Heart left ventricle (tissue), 16 donors: ENCODE measurements at regions not wholly inside any gene's neighbourhood (a gene's known extent, or its start where the extent isn't known, plus 50 kb on each side); places are given as distances from the start of the nearest gene placed in this dataset.

ENCODE experiments used
- ATAC-seq, 4 donors: fragments of 200-7000 bp; cut with Tn5 transposase; one replicate each; pipeline ENCODE4 v1.9.1; 2020 to 2022; ENCODE audit warnings: moderate library complexity in 4 of 4, mild to moderate bottlenecking in 3 of 4, moderate number of reproducible peaks in 1 of 4
- DNase-seq, 5 donors: peaks; one replicate each; pipeline ENCODE4 v3.0.0-alpha.2; 2020
- H3K27ac ChIP-seq, 12 donors: fragments of 200-600 bp; sonication (generic) in 4 of 12; one replicate each; pipeline versions ENCODE4 v1.5.0 to v1.8.0; 2016 to 2022; ENCODE audit warnings: mild to moderate bottlenecking in 2 of 12
- H3K27me3 ChIP-seq, 9 donors: fragments of 200-600 bp; sonication (generic) in 2 of 9; one replicate each; pipeline versions ENCODE4 v1.5.1 to v1.8.0; 2016 to 2022; ENCODE audit warnings: mild to moderate bottlenecking in 3 of 9
- H3K36me3 ChIP-seq, 9 donors: fragments of 200-600 bp; sonication (generic) in 2 of 9; one replicate each; pipeline versions ENCODE4 v1.5.0 to v1.8.0; 2018 to 2022; ENCODE audit warnings: mild to moderate bottlenecking in 2 of 9
- H3K4me1 ChIP-seq, 12 donors: fragments of 200-600 bp; sonication (generic) in 4 of 12; one replicate each; pipeline versions ENCODE4 v1.5.0 to v1.8.0; 2016 to 2022; ENCODE audit warnings: mild to moderate bottlenecking in 3 of 12
- H3K4me3 ChIP-seq, 12 donors: fragments of 200-600 bp; sonication (generic) in 4 of 12; one replicate each; pipeline versions ENCODE4 v1.5.0 to v1.8.0; 2017 to 2022; ENCODE audit warnings: mild to moderate bottlenecking in 9 of 12, moderate library complexity in 4 of 12
- H3K9me3 ChIP-seq, 12 donors: fragments of 200-600 bp; sonication (generic) in 4 of 12; one replicate each; pipeline versions ENCODE4 v1.5.0 to v1.8.0; 2016 to 2022; ENCODE audit warnings: mild to moderate bottlenecking in 1 of 12
- CTCF ChIP-seq, 12 donors: fragments of 200-600 bp; sonication (generic) in 4 of 12; IDR thresholded peaks; one replicate each; pipeline versions ENCODE4 v1.5.0 to v1.8.0; 2018 to 2022; ENCODE audit warnings: antibody characterized with exemption in 12 of 12, mild to moderate bottlenecking in 5 of 12
- POLR2A ChIP-seq, 2 donors: fragments of 450-650 bp; IDR thresholded peaks; one replicate each; pipeline ENCODE4 v1.6.1; 2017; ENCODE audit warnings: antibody characterized with exemption in 2 of 2, mild to moderate bottlenecking in 2 of 2, moderate library complexity in 2 of 2
- WGBS, 4 donors: extraction: QIAGEN DNeasy Blood & Tissue Kit in 2 of 4; methylation state at CpG; one replicate each; pipeline versions ENCODE4 v1.1.5 to v1.1.7; 2013 to 2018; 5-methylcytosine and 5-hydroxymethylcytosine counted together
- intact Hi-C, 10 donors: fragments of 100-400 bp; cut with DNase I; formaldehyde crosslinking; loops; one replicate each; pipeline versions ENCODE4 v1.11.1 to v1.14.2; 2022
- donor health status: ischemic (EF 13 %, LVEDD 7.1; RV severe dilation, severe dysfunction).
- donor health status: healthy with polysubstance abuse.
- donor health status: DM: no; HTN: yes; CAD: no.
- donor health status: DM: no; HTN: no; CAD: no.
- donor health status: ischemic (EF 25% LVEDD 6.9; RV normal size, moderate dysfunction).
- donor health status: ischemic (EF 25% LVEDD 5.7; RV mildly dilated, moderate dysfunction).
- donor health status: healthy.
- donor health status: DM: yes; HTN: yes; CAD: no.
- donor health status: ischemic (EF 35%, LVEDD 5.7; RV mildly dilated, moderate dysfunction).
- donor health status: nonischemic (EF 11% LVEDD 7.7; RV severe dilation, severe dysfunction).
- donor health status: DM: yes; HTN: yes; CAD: no.
- donor health status: PGD.
- donor health status: ischemic (EF 29% LVEDD 5.4; RV normal size, mild dysfunction).
- donor health status: nonischemic (EF 23%, LVEDD 6.1; RV moderate dilation, normal function).

GRCh38 chr6:105871542-105871941 lies 214.6 kb upstream of the PRDM1 start:
- no peak for DNase-seq
- Histone ChIP-seq H3K4me3 (no peak overlapping the region), H3K36me3 (no peaks in the 10 kb centered on the region), H3K27me3 (no peaks in the 10 kb centered on the region), H3K27ac (peak overlapping the region in 1 of 12 donors; percentile 75), H3K9me3 (no peaks in the 10 kb centered on the region), H3K4me1 (peaks cover 0 to 53% (median 0%) of the 10 kb centered on the region in 12 donors)
- intact Hi-C loops, result no loop called here
- TF ChIP-seq POLR2A (IDR thresholded peaks at IDR 0.05) (no peak), CTCF (IDR thresholded peaks at IDR 0.05) (no peak)
- no peak for ATAC-seq
- WGBS, 4 donors, result 68 to 87% (median 82%) methylated on average over 5 of the region's 5 CpGs

- H3K4me3 ChIP-seq, result no peak overlapping the region
- intact Hi-C loops, result no loop called here
- no peaks in the 10 kb centered on the region for H3K36me3 ChIP-seq
- no peaks in the 10 kb centered on the region for H3K27me3 ChIP-seq
- H3K27ac ChIP-seq, result peak overlapping the region in 2 of 12 donors; percentile 20 to 83
- no peak for ATAC-seq
- TF ChIP-seq POLR2A (IDR thresholded peaks at IDR 0.05), result no peak
- no peak for TF ChIP-seq CTCF (IDR thresholded peaks at IDR 0.05)
- H3K9me3 ChIP-seq, result no peaks in the 10 kb centered on the region
- no peak for DNase-seq
- H3K4me1 ChIP-seq, result peaks cover 0 to 47% (median 0%) of the 10 kb centered on the region in 12 donors
- 79 to 81% (median 80%) methylated on average over 5 of the region's 5 CpGs for WGBS, 4 donors
Observed at GRCh38 chr6:105869835-105870440, 216.2 kb upstream of the PRDM1 start.

- 93 to 95% (median 95%) methylated on average over 2 of the region's 2 CpGs for WGBS, 4 donors
- no peak for ATAC-seq
- H3K27ac ChIP-seq, result peak overlapping the region in 1 of 12 donors; percentile 63
Observed at GRCh38 chr6:105868823-105869460, 217.2 kb upstream of the PRDM1 start.

More at GRCh38 chr6:105868823-105869460, 217.2 kb upstream of the PRDM1 start:
- H3K9me3 ChIP-seq, result peaks cover 0 to 7% (median 0%) of the 10 kb centered on the region in 12 donors
- DNase-seq, result no peak
- H3K27me3 ChIP-seq, result no peaks in the 10 kb centered on the region
- no peaks in the 10 kb centered on the region for H3K36me3 ChIP-seq
- TF ChIP-seq POLR2A (IDR thresholded peaks at IDR 0.05), result no peak
- TF ChIP-seq CTCF (IDR thresholded peaks at IDR 0.05), result no peak
- H3K4me3 ChIP-seq, result no peak overlapping the region
- peaks cover 0 to 47% (median 0%) of the 10 kb centered on the region in 12 donors for H3K4me1 ChIP-seq
- intact Hi-C loops, result no loop called here
